Aorta (tissue), 5 donors: ENCODE measurements at regions not wholly inside any gene's neighbourhood (a gene's known extent, or its start where the extent isn't known, plus 50 kb on each side); places are given as distances from the start of the nearest gene placed in this dataset.

Experiments used
- ATAC-seq: fragments of 200-7000 bp; cut with Tn5 transposase; one replicate; pipeline ENCODE4 v1.9.1; 2022; ENCODE audit warnings: moderate library complexity; ENCODE audit not compliant: low FRiP score
- DNase-seq, 2 donors: peaks; one replicate each; pipeline ENCODE4 v3.0.0-alpha.2; 2020
- H3K27ac ChIP-seq, 2 donors: one replicate each; pipeline ENCODE4 v1.5.1; 2013; ENCODE audit warnings: low read length in 2 of 2, mild to moderate bottlenecking in 2 of 2, moderate library complexity in 2 of 2, control low read depth in 1 of 2, inconsistent platforms in 1 of 2, low read depth in 1 of 2
- H3K27me3 ChIP-seq, 2 donors: one replicate each; pipeline ENCODE4 v1.6.1; 2013; ENCODE audit warnings: control low read depth in 1 of 2, low read length in 1 of 2, mild to moderate bottlenecking in 1 of 2, moderate library complexity in 1 of 2; ENCODE audit not compliant: insufficient read depth in 2 of 2, control insufficient read depth in 1 of 2
- H3K36me3 ChIP-seq, 2 donors: one replicate each; pipeline ENCODE4 v1.6.1; 2013; ENCODE audit warnings: control low read depth in 1 of 2, low read length in 1 of 2, mild to moderate bottlenecking in 1 of 2; ENCODE audit not compliant: insufficient read depth in 2 of 2, control insufficient read depth in 1 of 2
- H3K4me1 ChIP-seq, 2 donors: one replicate each; pipeline ENCODE4 v1.6.1; 2013; ENCODE audit warnings: low read length in 2 of 2, control low read depth in 1 of 2, mild to moderate bottlenecking in 1 of 2, moderate library complexity in 1 of 2; ENCODE audit not compliant: insufficient read depth in 2 of 2, control insufficient read depth in 1 of 2
- H3K4me3 ChIP-seq, 2 donors: one replicate each; pipeline ENCODE4 v1.5.1; 2013; ENCODE audit warnings: low read length in 2 of 2, control low read depth in 1 of 2, mild to moderate bottlenecking in 1 of 2
- H3K9me3 ChIP-seq: one replicate; pipeline ENCODE4 v1.6.1; 2013; ENCODE audit warnings: mild to moderate bottlenecking, low read length; ENCODE audit not compliant: control insufficient read depth
- WGBS, 2 donors: extraction: QIAGEN DNeasy Blood & Tissue Kit; methylation state at CpG; one replicate each; pipeline ENCODE4 v1.1.7; 2013; 5-methylcytosine and 5-hydroxymethylcytosine counted together
- intact Hi-C, 2 donors: fragments of 100-400 bp; cut with DNase I; formaldehyde crosslinking; loops; one replicate each; pipeline versions ENCODE4 v1.14.2 to v1.15.0; 2022
- donor health status: healthy with polysubstance abuse.
- donor health status: Bipolar disorder and iron deficiency.
- donor health status: DM: no; HTN: no; CAD: no.
- donor health status: DM: no; HTN: no; CAD: no.
- donor health status: DM: yes; HTN: yes; CAD: no.

GRCh38 chr13:99878921-99879610 lies 92.5 kb downstream of the ZIC5 start:
- H3K27me3 ChIP-seq = no peaks in the 10 kb centered on the region
- intact Hi-C loops = no loop called here
- 47 to 54% methylated on average over 13 of the region's 13 CpGs for WGBS, 2 donors
- ATAC-seq = no peak
- no peak for DNase-seq
- no peaks in the 10 kb centered on the region for H3K4me1 ChIP-seq
- H3K27ac ChIP-seq = no peak overlapping the region
- no peaks in the 10 kb centered on the region for H3K36me3 ChIP-seq
- no peak overlapping the region for H3K4me3 ChIP-seq
- no peaks in the 10 kb centered on the region for H3K9me3 ChIP-seq

GRCh38 chr13:99876651-99877050 lies 94.9 kb downstream of the ZIC5 start:
- 87% methylated on average over 5 of the region's 5 CpGs for WGBS, 2 donors
- H3K36me3 ChIP-seq = no peaks in the 10 kb centered on the region
- H3K9me3 ChIP-seq = no peaks in the 10 kb centered on the region
- no peak overlapping the region for H3K27ac ChIP-seq
- ATAC-seq (no peak), DNase-seq (no peak)
- no peak overlapping the region for H3K4me3 ChIP-seq
- no peaks in the 10 kb centered on the region for H3K27me3 ChIP-seq
- no peaks in the 10 kb centered on the region for H3K4me1 ChIP-seq
- intact Hi-C loops = no loop called here

GRCh38 chr13:99875391-99875790 lies 96.2 kb downstream of the ZIC5 start:
- Histone ChIP-seq H3K4me1 (no peaks in the 10 kb centered on the region), H3K36me3 (no peaks in the 10 kb centered on the region), H3K27me3 (no peaks in the 10 kb centered on the region), H3K27ac (no peak overlapping the region), H3K9me3 (no peaks in the 10 kb centered on the region), H3K4me3 (no peak overlapping the region)
- intact Hi-C loops = no loop called here
- DNase-seq = no peak
- no peak for ATAC-seq
- 72 to 79% methylated on average over 6 of the region's 6 CpGs for WGBS, 2 donors

GRCh38 chr13:99873832-99874430 lies 97.6 kb downstream of the ZIC5 start:
- Histone ChIP-seq H3K4me3 (no peak overlapping the region), H3K36me3 (no peaks in the 10 kb centered on the region), H3K27me3 (no peaks in the 10 kb centered on the region), H3K27ac (no peak overlapping the region), H3K4me1 (no peaks in the 10 kb centered on the region), H3K9me3 (no peaks in the 10 kb centered on the region)
- intact Hi-C loops = no loop called here
- no peak for ATAC-seq
- 12 to 27% methylated on average over 3 of the region's 3 CpGs for WGBS, 2 donors
- DNase-seq = no peak

- no peaks in the 10 kb centered on the region for H3K9me3 ChIP-seq
- H3K4me1 ChIP-seq = no peaks in the 10 kb centered on the region
- ATAC-seq (no peak), DNase-seq (no peak)
- H3K4me3 ChIP-seq = no peak overlapping the region
- no peaks in the 10 kb centered on the region for H3K27me3 ChIP-seq
- intact Hi-C loops = no loop called here
- 93 to 97% methylated on average over 2 of the region's 2 CpGs for WGBS, 2 donors
- H3K27ac ChIP-seq = no peak overlapping the region
- H3K36me3 ChIP-seq = no peaks in the 10 kb centered on the region
Measured at GRCh38 chr13:99873141-99873540, 98.4 kb downstream of the ZIC5 start.

GRCh38 chr13:99871249-99871898 lies 100.2 kb downstream of the ZIC5 start:
- ATAC-seq (no peak), DNase-seq (no peak)
- intact Hi-C loops = no loop called here
- no peaks in the 10 kb centered on the region for H3K4me1 ChIP-seq
- H3K4me3 ChIP-seq = no peak overlapping the region
- 82 to 84% methylated on average over 6 of the region's 6 CpGs for WGBS, 2 donors
- H3K27me3 ChIP-seq = no peaks in the 10 kb centered on the region
- no peak overlapping the region for H3K27ac ChIP-seq
- H3K36me3 ChIP-seq = no peaks in the 10 kb centered on the region
- no peaks in the 10 kb centered on the region for H3K9me3 ChIP-seq

- Histone ChIP-seq H3K4me3 (no peak overlapping the region), H3K27ac (no peak overlapping the region), H3K4me1 (no peaks in the 10 kb centered on the region), H3K27me3 (no peaks in the 10 kb centered on the region), H3K36me3 (no peaks in the 10 kb centered on the region), H3K9me3 (no peaks in the 10 kb centered on the region)
- ATAC-seq (no peak), DNase-seq (no peak)
- intact Hi-C loops = no loop called here
- 95 to 98% methylated on average over 6 of the region's 6 CpGs for whole genome bisulfite sequencing, 2 donors
Measured at GRCh38 chr13:99870541-99870940, 101.0 kb downstream of the ZIC5 start.

- Histone ChIP-seq H3K36me3 (no peaks in the 10 kb centered on the region), H3K4me3 (no peak overlapping the region), H3K27me3 (no peaks in the 10 kb centered on the region), H3K4me1 (no peaks in the 10 kb centered on the region), H3K9me3 (no peaks in the 10 kb centered on the region), H3K27ac (no peak overlapping the region)
- ATAC-seq = no peak
- WGBS, 2 donors = 78 to 84% methylated on average over 1 of the region's 1 CpG
- no peak for DNase-seq
- intact Hi-C loops = no loop called here
Measured at GRCh38 chr13:99869830-99870229, 101.7 kb downstream of the ZIC5 start.

GRCh38 chr13:99868767-99869166 lies 102.8 kb downstream of the ZIC5 start:
- H3K36me3 ChIP-seq = no peaks in the 10 kb centered on the region
- no peak for DNase-seq
- no peaks in the 10 kb centered on the region for H3K4me1 ChIP-seq
- H3K27ac ChIP-seq = no peak overlapping the region
- H3K27me3 ChIP-seq = no peaks in the 10 kb centered on the region
- intact Hi-C loops = no loop called here
- H3K9me3 ChIP-seq = no peaks in the 10 kb centered on the region
- no peak for ATAC-seq
- 88% methylated on average over 3 of the region's 3 CpGs for WGBS, 2 donors
- no peak overlapping the region for H3K4me3 ChIP-seq
